H1 (cell line): ENCODE measurements at regions not wholly inside any gene's neighbourhood (a gene's known extent, or its start where the extent isn't known, plus 50 kb on each side); places are given as distances from the start of the nearest gene placed in this dataset.

Experiments used
- CTCF ChIA-PET: fragments of 300-600 bp; sonication (Branson Sonifier 250); formaldehyde crosslinking; loops from one replicate; lab custom pipeline; 2021; ENCODE audit not compliant: partially characterized antibody; lab: Charles Lee
- POLR2A ChIA-PET: fragments of 300-600 bp; sonication (Branson Sonifier 250); formaldehyde crosslinking; loops from one replicate; lab custom pipeline; 2021; ENCODE audit warnings: inconsistent platforms; ENCODE audit not compliant: partially characterized antibody; lab: Charles Lee
- DNase-seq, 2 experiments: peaks; one replicate each; pipeline versions ENCODE4 v3.0.0 to v3.0.0-alpha.2; 2010 to 2022; ENCODE audit warnings: low spot score in 2 of 2, low read depth in 1 of 2, mixed read lengths in 1 of 2
- FAIRE-seq: peaks from 2 replicates; lab custom pipeline; 2011; peaks lifted over from hg19 to GRCh38; lab: Jason Lieb, UNC
- H2AFZ ChIP-seq: 2 replicates; pipeline ENCODE4 v1.8.1; 2012; ENCODE audit warnings: low read length, inconsistent platforms
- H2AK5ac ChIP-seq: 2 replicates; pipeline ENCODE4 v1.6.1; 2013; ENCODE audit warnings: low read depth, low read length
- H2BK120ac ChIP-seq: replicated peaks from 2 replicates; pipeline ENCODE3; 2013; ENCODE audit warnings: low read depth, low read length, inconsistent platforms
- H2BK12ac ChIP-seq: 2 replicates; pipeline ENCODE4 v1.6.1; 2013; ENCODE audit warnings: low read depth, low read length
- H2BK15ac ChIP-seq: 2 replicates; pipeline ENCODE4 v1.6.1; 2013; ENCODE audit warnings: low read length
- H2BK20ac ChIP-seq: 2 replicates; pipeline ENCODE4 v1.6.1; 2013; ENCODE audit warnings: low read length
- H2BK5ac ChIP-seq: 2 replicates; pipeline ENCODE4 v1.6.1; 2013; ENCODE audit warnings: low read depth, low read length
- H3K14ac ChIP-seq: 2 replicates; pipeline ENCODE4 v1.6.1; 2013; ENCODE audit warnings: inconsistent platforms; ENCODE audit not compliant: insufficient read length
- H3K18ac ChIP-seq: 2 replicates; pipeline ENCODE4 v1.6.1; 2013; ENCODE audit warnings: low read length; ENCODE audit errors: extremely low read depth
- H3K23ac ChIP-seq: 2 replicates; pipeline ENCODE4 v1.6.1; 2013; ENCODE audit warnings: inconsistent platforms; ENCODE audit not compliant: insufficient read length
- H3K23me2 ChIP-seq: 2 replicates; pipeline ENCODE4 v1.6.1; 2013; ENCODE audit warnings: low read depth, low read length
- H3K27ac ChIP-seq: 2 replicates; pipeline ENCODE4 v1.6.1; 2011; ENCODE audit warnings: low read depth, low read length, inconsistent platforms
- H3K27me3 ChIP-seq, 4 experiments: replicated peaks in 1 of 4; 1 replicate in 1 of 4; 2 replicates in 3 of 4; pipeline versions ENCODE4 v1.6.1 to v1.8.1; 2011 to 2013; ENCODE audit warnings: low read length in 3 of 4, mild to moderate bottlenecking in 3 of 4, inconsistent platforms in 2 of 4, mixed read lengths in 2 of 4, moderate library complexity in 1 of 4; ENCODE audit not compliant: control insufficient read depth in 3 of 4, insufficient read depth in 3 of 4; ENCODE audit errors: extremely low read depth in 1 of 4
- H3K36me3 ChIP-seq, 4 experiments: 2 replicates each; pipeline versions ENCODE4 v1.6.1 to v1.8.1; 2011 to 2013; ENCODE audit warnings: mild to moderate bottlenecking in 4 of 4, low read length in 3 of 4, moderate library complexity in 2 of 4, control low read depth in 1 of 4, inconsistent platforms in 1 of 4; ENCODE audit not compliant: insufficient read depth in 4 of 4, control insufficient read depth in 2 of 4
- H3K4ac ChIP-seq: replicated peaks from 2 replicates; pipeline ENCODE3; 2013; ENCODE audit warnings: low read length, low read depth, mixed read lengths, inconsistent platforms; ENCODE audit not compliant: insufficient read length
- H3K4me1 ChIP-seq, 4 experiments: replicated peaks in 1 of 4; 1 replicate in 1 of 4; 2 replicates in 3 of 4; pipeline versions ENCODE4 v1.6.1 to v1.8.1; 2011 to 2013; ENCODE audit warnings: low read length in 3 of 4, inconsistent platforms in 2 of 4, mixed read lengths in 1 of 4; ENCODE audit not compliant: insufficient read depth in 4 of 4, control insufficient read depth in 3 of 4
- H3K4me2 ChIP-seq, 2 experiments: 2 replicates each; pipeline versions ENCODE4 v1.6.1 to v1.8.1; 2011 to 2013; ENCODE audit warnings: low read depth in 2 of 2, low read length in 2 of 2, control low read depth in 1 of 2, inconsistent platforms in 1 of 2, mild to moderate bottlenecking in 1 of 2; ENCODE audit not compliant: insufficient read depth in 1 of 2
- H3K4me3 ChIP-seq, 4 experiments: fragments of 200-600, 300-600 bp in 1 of 4; sonication (generic), shearing (Covaris generic), sonication (Bioruptor Twin) in 1 of 4; 2 replicates each; pipeline versions ENCODE4 v1.5.1 to v1.8.1; 2011 to 2016; ENCODE audit warnings: low read length in 4 of 4, low read depth in 3 of 4, control low read depth in 2 of 4, inconsistent platforms in 2 of 4, mild to moderate bottlenecking in 2 of 4, mixed read lengths in 1 of 4, moderate library complexity in 1 of 4; ENCODE audit not compliant: insufficient read depth in 2 of 4; ENCODE audit errors: extremely low read depth in 1 of 4
- H3K56ac ChIP-seq: replicated peaks from 2 replicates; pipeline ENCODE3; 2013; ENCODE audit warnings: low read depth, mild to moderate bottlenecking, mixed read lengths, low read length, inconsistent platforms; ENCODE audit not compliant: insufficient read length
- H3K79me1 ChIP-seq: 2 replicates; pipeline ENCODE4 v1.6.1; 2013; ENCODE audit warnings: low read depth, low read length, control low read depth
- H3K79me2 ChIP-seq, 2 experiments: 2 replicates each; pipeline versions ENCODE4 v1.6.1 to v1.8.1; 2012 to 2013; ENCODE audit warnings: low read length in 2 of 2, mild to moderate bottlenecking in 2 of 2, inconsistent platforms in 1 of 2; ENCODE audit not compliant: insufficient read depth in 2 of 2, control insufficient read depth in 1 of 2
- H3K9ac ChIP-seq, 4 experiments: replicated peaks in 1 of 4; 1 replicate in 1 of 4; 2 replicates in 3 of 4; pipeline versions ENCODE4 v1.6.1 to v1.8.1; 2011 to 2013; ENCODE audit warnings: low read depth in 3 of 4, low read length in 3 of 4, control low read depth in 2 of 4, mild to moderate bottlenecking in 2 of 4, moderate library complexity in 2 of 4, inconsistent platforms in 1 of 4; ENCODE audit errors: extremely low read depth in 1 of 4
- H3K9me3 ChIP-seq, 2 experiments: 2 replicates each; pipeline versions ENCODE4 v1.6.1 to v1.8.1; 2012 to 2013; ENCODE audit warnings: mild to moderate bottlenecking in 2 of 2, moderate library complexity in 2 of 2, control low read depth in 1 of 2, inconsistent platforms in 1 of 2, low read depth in 1 of 2, low read length in 1 of 2, mixed read lengths in 1 of 2; ENCODE audit not compliant: insufficient read depth in 2 of 2
- H4K20me1 ChIP-seq, 2 experiments: replicated peaks in 1 of 2; 2 replicates each; pipeline versions ENCODE3 to v1.8.1; 2011 to 2013; ENCODE audit warnings: inconsistent platforms in 2 of 2, low read length in 2 of 2, mild to moderate bottlenecking in 1 of 2; ENCODE audit not compliant: insufficient read depth in 2 of 2, control insufficient read depth in 1 of 2
- H4K5ac ChIP-seq: 2 replicates; pipeline ENCODE4 v1.6.1; 2013; ENCODE audit warnings: low read length, low read depth, mixed read lengths, inconsistent platforms; ENCODE audit not compliant: insufficient read length
- H4K8ac ChIP-seq: 2 replicates; pipeline ENCODE4 v1.8.0; 2013; ENCODE audit warnings: mild to moderate bottlenecking, moderate library complexity, low read length, inconsistent platforms; ENCODE audit not compliant: insufficient read depth; ENCODE audit errors: extremely low read depth
- H4K91ac ChIP-seq: replicated peaks from 2 replicates; pipeline ENCODE3; 2013; ENCODE audit warnings: low read length, mixed read lengths, inconsistent platforms; ENCODE audit not compliant: insufficient read length
- BACH1 ChIP-seq: IDR thresholded peaks from 2 replicates; pipeline ENCODE4 v1.6.1; 2012; ENCODE audit warnings: low read length, improper control_type of control experiment
- BCL11A ChIP-seq, 2 experiments: IDR thresholded peaks; one replicate each; pipeline ENCODE4 v1.6.1; 2011; ENCODE audit warnings: low read depth in 2 of 2, low read length in 2 of 2, mild to moderate bottlenecking in 2 of 2
- BRCA1 ChIP-seq: IDR thresholded peaks from 2 replicates; pipeline ENCODE4 v1.6.1; 2012; ENCODE audit warnings: low read depth, low read length, improper control_type of control experiment
- CBX8 ChIP-seq: fragments of 300-800, 300-1000 bp; sonication (generic); IDR thresholded peaks from 2 replicates; pipeline ENCODE4 v1.7.1; 2016; ENCODE audit warnings: low read depth, low read length, borderline replicate concordance
- E2F6 ChIP-seq: IDR thresholded peaks from 2 replicates; pipeline ENCODE4 v1.6.1; 2012; ENCODE audit warnings: inconsistent platforms
- FOSL1 ChIP-seq: IDR thresholded peaks from 2 replicates; pipeline ENCODE4 v1.6.1; 2011; ENCODE audit warnings: mild to moderate bottlenecking, low read depth, low read length, moderate library complexity; ENCODE audit not compliant: insufficient read depth
- HDAC6 ChIP-seq: IDR thresholded peaks from one replicate; pipeline ENCODE4 v1.7.1; 2012; ENCODE audit warnings: low read depth, mild to moderate bottlenecking, inconsistent platforms, low read length, moderate library complexity
- JUND ChIP-seq: IDR thresholded peaks from 2 replicates; pipeline ENCODE4 v1.6.1; 2011; ENCODE audit warnings: mild to moderate bottlenecking, improper control_type of control experiment, low read length
- MAFK ChIP-seq: IDR thresholded peaks from 2 replicates; pipeline ENCODE4 v1.6.1; 2012; ENCODE audit warnings: low read depth, mild to moderate bottlenecking, improper control_type of control experiment, low read length
- RBBP5 ChIP-seq: IDR thresholded peaks from 2 replicates; pipeline ENCODE4 v1.7.1; 2012; ENCODE audit warnings: low read depth, mild to moderate bottlenecking, inconsistent platforms, low read length, moderate library complexity, borderline replicate concordance
- SIRT6 ChIP-seq: IDR thresholded peaks from one replicate; pipeline ENCODE4 v1.7.1; 2012; ENCODE audit warnings: low read length, inconsistent platforms
- SP4 ChIP-seq: IDR thresholded peaks from 2 replicates; pipeline ENCODE4 v1.6.1; 2012; ENCODE audit warnings: low read length, inconsistent platforms
- SRF ChIP-seq: IDR thresholded peaks from 2 replicates; pipeline ENCODE4 v1.6.1; 2011; ENCODE audit warnings: mild to moderate bottlenecking, low read depth, low read length, moderate library complexity
- SUZ12 ChIP-seq: fragments of 200-600 bp; sonication (generic); IDR thresholded peaks from 2 replicates; pipeline ENCODE4 v1.6.1; 2012; ENCODE audit warnings: mild to moderate bottlenecking, inconsistent platforms, low read length, moderate library complexity, mixed read lengths
- TCF12 ChIP-seq: IDR thresholded peaks from 2 replicates; pipeline ENCODE4 v1.6.1; 2011; ENCODE audit warnings: low read depth, mild to moderate bottlenecking, low read length
- YY1 ChIP-seq: IDR thresholded peaks from 2 replicates; pipeline ENCODE4 v1.6.1; 2011; ENCODE audit warnings: low read depth, mild to moderate bottlenecking, low read length
- WGBS, 2 experiments: shearing (Covaris generic) in 1 of 2; methylation state at CpG; one replicate each; pipeline versions ENCODE4 v1.1.6 to v1.1.7; 2013 to 2015; ENCODE audit warnings: low lambda C conversion rate in 2 of 2, mixed read lengths in 2 of 2, inconsistent platforms in 1 of 2, low coverage in 1 of 2, missing lambda C conversion rate in 1 of 2; ENCODE audit not compliant: insufficient replicate concordance in 2 of 2, insufficient coverage in 1 of 2, insufficient read length in 1 of 2; ENCODE audit errors: extremely low coverage in 1 of 2, missing lambda C conversion rate in 1 of 2; 5-methylcytosine and 5-hydroxymethylcytosine counted together

GRCh38 chr12:92297405-92297804 is 151.8 kb upstream of the BTG1 start:
- Histone ChIP-seq H2BK20ac (no peak overlapping the region), H3K4me1 (no peaks in the 10 kb centered on the region), H3K79me1 (no peaks in the 10 kb centered on the region), H3K4me2 (no peak overlapping the region), H2BK120ac (no peak overlapping the region), H3K36me3 (no peaks in the 10 kb centered on the region), H3K4me3 (no peak overlapping the region), H2BK5ac (no peak overlapping the region), H2AK5ac (no peak overlapping the region), H4K8ac (no peak overlapping the region), H2BK12ac (no peak overlapping the region), H3K23me2 (no peaks in the 10 kb centered on the region), H2AFZ (no peak overlapping the region), H3K23ac (no peak overlapping the region), H3K27ac (no peak overlapping the region), H3K4ac (no peak overlapping the region), H4K91ac (no peak overlapping the region), H2BK15ac (no peak overlapping the region), H3K56ac (no peak overlapping the region), H3K27me3 (no peaks in the 10 kb centered on the region), H3K9ac (no peak overlapping the region), H3K79me2 (no peaks in the 10 kb centered on the region), H4K5ac (no peak overlapping the region), H3K9me3 (no peaks in the 10 kb centered on the region), H4K20me1 (no peaks in the 10 kb centered on the region), H3K18ac (no peak overlapping the region), H3K14ac (no peak overlapping the region)
- POLR2A ChIA-PET: no interaction called here
- FAIRE-seq (no peak), DNase-seq (no peak)
- 92% methylated on average over 4 of the region's 4 CpGs; no CpG with 5 or more reads in 1 of the 2 experiments for WGBS, 2 experiments
- TF ChIP-seq BACH1 (no peak), FOSL1 (no peak), BRCA1 (no peak), HDAC6 (no peak), SRF (no peak), JUND (no peak), MAFK (no peak), TCF12 (no peak), BCL11A (IDR thresholded peaks at IDR 0.05; ENCODE audit: low read depth in 2 of 2, low read length in 2 of 2) (no peak), RBBP5 (no peak), SIRT6 (no peak), E2F6 (no peak), SUZ12 (no peak), YY1 (no peak), SP4 (no peak), CBX8 (no peak)
- CTCF ChIA-PET: no interaction called here
